Calu3 (cell line): ENCODE measurements at regions not wholly inside any gene's neighbourhood (a gene's known extent, or its start where the extent isn't known, plus 50 kb on each side); places are given as distances from the start of the nearest gene placed in this dataset.

ENCODE experiments used
- BruUV-seq: library from RNA; stranded (reverse); fragments of 400-500 nt; replicated peaks from 2 replicates; lab custom pipeline; 2021; lab: Mats Ljungman, UMichigan
- CTCF ChIA-PET: fragments of 300-600 bp; sonication (Branson Sonifier 250); formaldehyde crosslinking; loops from one replicate; lab custom pipeline; 2022; ENCODE audit warnings: antibody characterized with exemption; lab: Charles Lee
- DNase-seq: peaks from one replicate; pipeline ENCODE4 v3.0.0; 2022
- H3K27ac Mint-ChIP-seq: one replicate; pipeline ENCODE4 v1.8.0; 2022; ENCODE audit warnings: mixed read lengths; ENCODE audit not compliant: unreplicated experiment
- H3K27me3 Mint-ChIP-seq: one replicate; pipeline ENCODE4 v1.8.0; 2022; ENCODE audit warnings: mixed read lengths; ENCODE audit not compliant: unreplicated experiment
- H3K36me3 Mint-ChIP-seq: one replicate; pipeline ENCODE4 v1.8.0; 2022; ENCODE audit warnings: mild to moderate bottlenecking, moderate library complexity, mixed read lengths; ENCODE audit not compliant: insufficient read depth, unreplicated experiment
- H3K4me1 Mint-ChIP-seq: one replicate; pipeline ENCODE4 v1.8.0; 2022; ENCODE audit warnings: mild to moderate bottlenecking, low read depth, mixed read lengths; ENCODE audit not compliant: unreplicated experiment
- H3K4me3 Mint-ChIP-seq: one replicate; pipeline ENCODE4 v1.8.0; 2022; ENCODE audit warnings: mild to moderate bottlenecking, low read depth, moderate library complexity, mixed read lengths; ENCODE audit not compliant: unreplicated experiment
- H3K9me3 Mint-ChIP-seq: one replicate; pipeline ENCODE4 v1.8.0; 2022; ENCODE audit warnings: low read depth, mixed read lengths; ENCODE audit not compliant: unreplicated experiment
- intact Hi-C: fragments of 100-400 bp; cut with micrococcal nuclease; formaldehyde crosslinking; loops from one replicate; pipeline ENCODE4 v1.10.0; 2022; ENCODE audit not compliant: unreplicated experiment
- TF ChIP-seq, protein P1 (sequence below): fragments of 200-600 bp; IDR thresholded peaks from one replicate; pipeline ENCODE4 v1.8.0; 2022; ENCODE audit warnings: antibody characterized with exemption; ENCODE audit not compliant: unreplicated experiment

DNA sequence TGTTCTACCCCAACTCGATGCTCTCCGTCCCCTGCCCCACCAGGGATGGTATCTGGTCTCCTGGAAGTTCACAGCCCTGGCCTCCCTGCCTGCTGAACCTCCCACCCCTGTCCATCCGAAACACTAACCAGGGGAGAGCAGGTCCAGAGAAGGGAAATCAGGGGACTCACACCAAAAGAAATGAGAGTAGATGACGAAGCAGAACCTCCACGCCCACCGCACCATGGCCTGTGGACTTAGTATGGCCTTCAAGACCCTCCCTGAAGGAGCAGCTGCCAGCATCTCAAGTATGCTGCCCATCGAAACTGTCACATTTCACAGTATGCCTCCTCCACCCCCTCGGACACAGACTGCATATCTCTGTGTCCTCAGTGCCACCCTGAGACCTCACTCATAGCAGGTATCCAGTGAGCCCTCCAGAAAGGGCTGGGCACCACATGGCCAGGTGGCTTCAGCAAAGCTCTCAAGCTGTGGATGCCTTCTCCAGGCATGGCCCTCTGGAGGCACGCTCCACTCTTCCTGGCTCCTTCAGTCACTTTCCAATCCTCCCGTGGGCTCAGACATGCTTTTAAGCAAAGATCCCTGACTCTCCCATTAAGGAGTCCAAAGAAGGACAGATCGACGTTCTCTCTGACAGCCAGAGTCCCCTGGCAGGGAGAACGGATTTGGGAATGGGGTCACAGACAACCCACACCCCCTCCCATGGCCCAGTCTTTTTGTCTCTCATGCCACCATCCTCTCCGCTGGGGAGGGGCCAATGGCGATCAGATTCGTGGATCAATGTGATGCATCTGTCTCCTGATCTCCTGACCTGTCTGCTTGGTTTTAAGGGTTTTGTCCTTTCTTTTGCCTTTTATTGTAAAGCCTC lies 158.4 kb downstream of the ANKRD60 start:
- Mint-ChIP-seq H3K36me3 (no peaks in the 10 kb centered on the region), H3K4me3 (no peak overlapping the region), H3K27ac (no peak overlapping the region), H3K27me3 (peaks cover 8% of the 10 kb centered on the region), H3K9me3 (no peaks in the 10 kb centered on the region), H3K4me1 (peaks cover 26% of the 10 kb centered on the region)
- TF ChIP-seq, protein P1, sequence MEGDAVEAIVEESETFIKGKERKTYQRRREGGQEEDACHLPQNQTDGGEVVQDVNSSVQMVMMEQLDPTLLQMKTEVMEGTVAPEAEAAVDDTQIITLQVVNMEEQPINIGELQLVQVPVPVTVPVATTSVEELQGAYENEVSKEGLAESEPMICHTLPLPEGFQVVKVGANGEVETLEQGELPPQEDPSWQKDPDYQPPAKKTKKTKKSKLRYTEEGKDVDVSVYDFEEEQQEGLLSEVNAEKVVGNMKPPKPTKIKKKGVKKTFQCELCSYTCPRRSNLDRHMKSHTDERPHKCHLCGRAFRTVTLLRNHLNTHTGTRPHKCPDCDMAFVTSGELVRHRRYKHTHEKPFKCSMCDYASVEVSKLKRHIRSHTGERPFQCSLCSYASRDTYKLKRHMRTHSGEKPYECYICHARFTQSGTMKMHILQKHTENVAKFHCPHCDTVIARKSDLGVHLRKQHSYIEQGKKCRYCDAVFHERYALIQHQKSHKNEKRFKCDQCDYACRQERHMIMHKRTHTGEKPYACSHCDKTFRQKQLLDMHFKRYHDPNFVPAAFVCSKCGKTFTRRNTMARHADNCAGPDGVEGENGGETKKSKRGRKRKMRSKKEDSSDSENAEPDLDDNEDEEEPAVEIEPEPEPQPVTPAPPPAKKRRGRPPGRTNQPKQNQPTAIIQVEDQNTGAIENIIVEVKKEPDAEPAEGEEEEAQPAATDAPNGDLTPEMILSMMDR, result no peak
- no TSS peak for BruUV-seq
- no peak for DNase-seq
- CTCF ChIA-PET, result interaction anchor here (0.5 to 1.1 kb wide), 2 partner anchors 10 to 109 kb away, joined by 3 read pairs; no protein-coding TSS in a partner anchor
- intact Hi-C loops, result no loop called here

GRCh38 chr20:58069207-58069606 lies 159.2 kb downstream of the ANKRD60 start:
- Mint-ChIP-seq H3K9me3 (no peaks in the 10 kb centered on the region), H3K4me1 (peaks cover 22% of the 10 kb centered on the region), H3K4me3 (no peak overlapping the region), H3K27ac (no peak overlapping the region), H3K36me3 (no peaks in the 10 kb centered on the region), H3K27me3 (peaks cover 8% of the 10 kb centered on the region)
- DNase-seq, result no peak
- TF ChIP-seq, protein P1, result no peak
- intact Hi-C loops, result no loop called here
- CTCF ChIA-PET, result no interaction called here
- BruUV-seq, result no TSS peak

GRCh38 chr20:58065508-58066361 lies 162.7 kb downstream of the ANKRD60 start:
- intact Hi-C loops, result no loop called here
- peaks cover 8% of the 10 kb centered on the region for H3K27me3 Mint-ChIP-seq
- H3K27ac Mint-ChIP-seq, result no peak overlapping the region
- CTCF ChIA-PET, result interaction anchor here (0.7 kb wide), 1 partner anchor 21 kb away, joined by 3 read pairs; no protein-coding TSS in a partner anchor
- peaks cover 11% of the 10 kb centered on the region for H3K9me3 Mint-ChIP-seq
- H3K36me3 Mint-ChIP-seq, result no peaks in the 10 kb centered on the region
- H3K4me1 Mint-ChIP-seq, result peaks cover 10% of the 10 kb centered on the region
- TF ChIP-seq, protein P1, result no peak
- no TSS peak for BruUV-seq
- no peak overlapping the region for H3K4me3 Mint-ChIP-seq
- no peak for DNase-seq

- Mint-ChIP-seq H3K9me3 (peaks cover 11% of the 10 kb centered on the region), H3K36me3 (no peaks in the 10 kb centered on the region), H3K4me1 (peaks cover 10% of the 10 kb centered on the region), H3K27ac (no peak overlapping the region), H3K4me3 (no peak overlapping the region), H3K27me3 (peaks cover 4% of the 10 kb centered on the region)
- no TSS peak for BruUV-seq
- intact Hi-C loops, result no loop called here
- TF ChIP-seq, protein P1, result no peak
- CTCF ChIA-PET, result no interaction called here
- DNase-seq, result no peak
These were observed 163.9 kb downstream of the ANKRD60 start for GRCh38 chr20:58064411-58065010.
